GM23338 (cell line): ENCODE measurements at regions not wholly inside any gene's neighbourhood (a gene's known extent, or its start where the extent isn't known, plus 50 kb on each side); places are given as distances from the start of the nearest gene placed in this dataset.

Source experiments
- ATAC-seq: fragments of 200-7000 bp; cut with Tn5 transposase; 3 replicates; pipeline ENCODE4 v1.9.1; 2020
- DNase-seq: peaks from one replicate; pipeline ENCODE4 v3.0.0-alpha.2; 2015; ENCODE audit warnings: low spot score
- H2AFZ ChIP-seq: fragments of 200-600 bp; sonication (generic); 2 replicates; pipeline ENCODE4 v1.8.0; 2016; ENCODE audit warnings: antibody characterized with exemption, mild to moderate bottlenecking, moderate library complexity
- H3F3A ChIP-seq: fragments of 200-600 bp; sonication (generic); replicated peaks from 2 replicates; pipeline ENCODE4 v1.8.0; 2017; ENCODE audit warnings: antibody characterized with exemption, mixed run types, low read depth
- H3K27ac ChIP-seq: fragments of 200-600 bp; sonication (generic); 2 replicates; pipeline ENCODE4 v1.6.1; 2016; ENCODE audit warnings: low read depth
- H3K27me3 ChIP-seq: fragments of 200-600 bp; sonication (generic); 2 replicates; pipeline ENCODE4 v1.8.0; 2016; ENCODE audit warnings: mild to moderate bottlenecking, mixed run types, moderate library complexity; ENCODE audit not compliant: insufficient read depth
- H3K36me3 ChIP-seq: fragments of 200-600 bp; sonication (generic); 2 replicates; pipeline ENCODE4 v1.8.0; 2016; ENCODE audit warnings: mild to moderate bottlenecking; ENCODE audit not compliant: insufficient read depth
- H3K4me1 ChIP-seq: fragments of 200-600 bp; sonication (generic); 2 replicates; pipeline ENCODE4 v1.8.0; 2016; ENCODE audit warnings: mild to moderate bottlenecking, moderate library complexity; ENCODE audit not compliant: insufficient read depth
- H3K4me2 ChIP-seq: fragments of 200-600 bp; sonication (generic); 2 replicates; pipeline ENCODE4 v1.7.1; 2017; ENCODE audit warnings: mixed run types
- H3K4me3 ChIP-seq: fragments of 200-600 bp; sonication (generic); 2 replicates; pipeline ENCODE4 v1.6.1; 2016; ENCODE audit warnings: mixed run types
- H3K79me2 ChIP-seq: fragments of 200-600 bp; sonication (generic); replicated peaks from 2 replicates; pipeline ENCODE4 v1.8.0; 2017; ENCODE audit warnings: mild to moderate bottlenecking; ENCODE audit not compliant: insufficient read depth
- H3K9me2 ChIP-seq: fragments of 200-600 bp; sonication (generic); 2 replicates; pipeline ENCODE4 v1.8.0; 2017; ENCODE audit not compliant: insufficient read depth
- H4K20me1 ChIP-seq: fragments of 200-600 bp; sonication (generic); replicated peaks from 2 replicates; pipeline ENCODE4 v1.8.0; 2017; ENCODE audit warnings: mild to moderate bottlenecking; ENCODE audit not compliant: insufficient read depth
- H3K27ac Mint-ChIP-seq: 2 replicates; pipeline ENCODE4 v1.8.0; 2020; ENCODE audit warnings: inconsistent platforms, mild to moderate bottlenecking, moderate library complexity, mixed read lengths
- H3K27me3 Mint-ChIP-seq: 3 replicates; pipeline ENCODE4 v1.8.0; 2022; ENCODE audit warnings: low read depth, mild to moderate bottlenecking, moderate library complexity, mixed read lengths, inconsistent platforms; ENCODE audit not compliant: insufficient read depth, poor library complexity
- H3K36me3 Mint-ChIP-seq: 3 replicates; pipeline ENCODE4 v1.8.0; 2021; ENCODE audit warnings: low read depth, mild to moderate bottlenecking, inconsistent platforms, moderate library complexity, mixed read lengths
- H3K4me1 Mint-ChIP-seq: 3 replicates; pipeline ENCODE4 v1.8.0; 2020; ENCODE audit warnings: mild to moderate bottlenecking, inconsistent platforms, mixed read lengths
- H3K4me3 Mint-ChIP-seq: 3 replicates; pipeline ENCODE4 v1.8.0; 2021; ENCODE audit warnings: moderate library complexity, mild to moderate bottlenecking, inconsistent platforms, mixed read lengths
- H3K9me3 Mint-ChIP-seq: 3 replicates; pipeline ENCODE4 v1.8.0; 2020; ENCODE audit warnings: moderate library complexity, mild to moderate bottlenecking, inconsistent platforms, mixed read lengths
- CREB1 ChIP-seq: fragments of 250-450 bp; sonication (Bioruptor Pico); IDR thresholded peaks from 2 replicates; pipeline ENCODE4 v1.5.0; 2020; ENCODE audit warnings: low read depth, mild to moderate bottlenecking, moderate library complexity
- EZH2 ChIP-seq: fragments of 200-600 bp; sonication (generic); IDR thresholded peaks from one replicate; pipeline ENCODE4 v1.8.0; 2017; ENCODE audit warnings: antibody characterized with exemption, mild to moderate bottlenecking, low read depth; ENCODE audit not compliant: unreplicated experiment
- EZH2phosphoT487 ChIP-seq: fragments of 200-600 bp; sonication (generic); IDR thresholded peaks from one replicate; pipeline ENCODE4 v1.8.1; 2018; ENCODE audit warnings: antibody characterized with exemption; ENCODE audit not compliant: unreplicated experiment
- JUNB ChIP-seq: IDR thresholded peaks from one replicate; pipeline ENCODE4 v1.6.1; 2016; ENCODE audit warnings: antibody characterized with exemption; ENCODE audit not compliant: unreplicated experiment
- NANOG ChIP-seq: IDR thresholded peaks from 2 replicates; pipeline ENCODE4 v1.6.1; 2016; ENCODE audit warnings: antibody characterized with exemption, borderline replicate concordance
- POLR2AphosphoS5 ChIP-seq: IDR thresholded peaks from 2 replicates; pipeline ENCODE4 v1.6.1; 2016; ENCODE audit warnings: antibody characterized with exemption, low read depth
- STAT1 ChIP-seq: IDR thresholded peaks from one replicate; pipeline ENCODE4 v1.6.1; 2016; ENCODE audit warnings: antibody characterized with exemption; ENCODE audit not compliant: unreplicated experiment
- ZNF114 ChIP-seq: fragments of 250-450 bp; sonication (Bioruptor Pico); IDR thresholded peaks from 2 replicates; pipeline ENCODE4 v1.5.0; 2020; ENCODE audit warnings: mild to moderate bottlenecking, moderate library complexity
- TF ChIP-seq, protein P1 (sequence below): fragments of 250-450 bp; sonication (Bioruptor Pico); IDR thresholded peaks from 2 replicates; pipeline ENCODE4 v1.5.0; 2020; ENCODE audit warnings: mild to moderate bottlenecking, moderate library complexity
- TF ChIP-seq, protein P2 (sequence below), 2 experiments: fragments of 200-600 bp in 1 of 2; sonication (generic) in 1 of 2; conservative IDR thresholded peaks; 2 replicates each; pipeline versions ENCODE4 v1.5.1 to v1.6.1; 2016 to 2017; ENCODE audit warnings: antibody characterized with exemption in 2 of 2, low read depth in 2 of 2, mild to moderate bottlenecking in 2 of 2, moderate library complexity in 1 of 2
- TF ChIP-seq, protein P3 (sequence below): IDR thresholded peaks from one replicate; pipeline ENCODE4 v1.6.1; 2018; ENCODE audit warnings: antibody characterized with exemption; ENCODE audit not compliant: unreplicated experiment
- TF ChIP-seq, protein P4 (sequence below): IDR thresholded peaks from 2 replicates; pipeline ENCODE4 v1.6.1; 2016; ENCODE audit warnings: antibody characterized with exemption

DNA sequence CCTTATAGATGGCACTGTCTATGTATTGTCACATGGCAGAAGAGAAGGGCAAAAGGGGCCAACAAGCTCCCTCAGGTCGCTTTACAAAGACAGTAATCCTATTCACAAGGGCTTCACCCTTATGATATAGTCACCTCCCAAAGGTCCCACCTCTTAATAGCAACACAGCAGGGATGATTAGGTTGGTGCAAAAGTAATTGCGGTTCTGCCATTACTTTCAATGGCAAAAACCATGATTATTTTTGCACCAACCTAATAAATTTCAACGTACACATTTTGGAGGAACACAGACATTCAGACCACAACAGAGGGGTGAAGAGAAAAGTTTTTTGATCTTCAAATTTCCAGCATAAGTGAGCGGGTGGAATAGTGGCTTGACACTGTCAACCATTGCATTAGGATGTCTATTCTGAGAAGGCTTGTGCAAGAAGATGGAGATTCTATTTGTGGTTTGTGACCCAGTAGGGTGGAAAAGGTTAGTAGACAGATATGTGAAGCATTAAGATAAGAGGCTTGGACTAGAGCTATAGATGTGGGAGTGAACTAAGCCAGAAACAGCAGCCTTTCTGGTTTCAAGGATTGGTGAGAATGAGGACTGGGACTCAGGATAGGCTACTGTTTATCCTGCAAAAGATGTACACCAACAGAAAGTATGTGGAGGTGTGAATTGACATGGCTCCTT, 75.5 kb upstream of the CPSF6 start:
- no peaks in the 10 kb centered on the region; the same call in 1 of the 2 replicates for H3F3A ChIP-seq
- no peak overlapping the region for H3K4me3 ChIP-seq
- no peaks in the 10 kb centered on the region for H3K27me3 ChIP-seq
- H3K79me2 ChIP-seq, result no peaks in the 10 kb centered on the region
- no peak for TF ChIP-seq POLR2AphosphoS5
- TF ChIP-seq, protein P1, sequence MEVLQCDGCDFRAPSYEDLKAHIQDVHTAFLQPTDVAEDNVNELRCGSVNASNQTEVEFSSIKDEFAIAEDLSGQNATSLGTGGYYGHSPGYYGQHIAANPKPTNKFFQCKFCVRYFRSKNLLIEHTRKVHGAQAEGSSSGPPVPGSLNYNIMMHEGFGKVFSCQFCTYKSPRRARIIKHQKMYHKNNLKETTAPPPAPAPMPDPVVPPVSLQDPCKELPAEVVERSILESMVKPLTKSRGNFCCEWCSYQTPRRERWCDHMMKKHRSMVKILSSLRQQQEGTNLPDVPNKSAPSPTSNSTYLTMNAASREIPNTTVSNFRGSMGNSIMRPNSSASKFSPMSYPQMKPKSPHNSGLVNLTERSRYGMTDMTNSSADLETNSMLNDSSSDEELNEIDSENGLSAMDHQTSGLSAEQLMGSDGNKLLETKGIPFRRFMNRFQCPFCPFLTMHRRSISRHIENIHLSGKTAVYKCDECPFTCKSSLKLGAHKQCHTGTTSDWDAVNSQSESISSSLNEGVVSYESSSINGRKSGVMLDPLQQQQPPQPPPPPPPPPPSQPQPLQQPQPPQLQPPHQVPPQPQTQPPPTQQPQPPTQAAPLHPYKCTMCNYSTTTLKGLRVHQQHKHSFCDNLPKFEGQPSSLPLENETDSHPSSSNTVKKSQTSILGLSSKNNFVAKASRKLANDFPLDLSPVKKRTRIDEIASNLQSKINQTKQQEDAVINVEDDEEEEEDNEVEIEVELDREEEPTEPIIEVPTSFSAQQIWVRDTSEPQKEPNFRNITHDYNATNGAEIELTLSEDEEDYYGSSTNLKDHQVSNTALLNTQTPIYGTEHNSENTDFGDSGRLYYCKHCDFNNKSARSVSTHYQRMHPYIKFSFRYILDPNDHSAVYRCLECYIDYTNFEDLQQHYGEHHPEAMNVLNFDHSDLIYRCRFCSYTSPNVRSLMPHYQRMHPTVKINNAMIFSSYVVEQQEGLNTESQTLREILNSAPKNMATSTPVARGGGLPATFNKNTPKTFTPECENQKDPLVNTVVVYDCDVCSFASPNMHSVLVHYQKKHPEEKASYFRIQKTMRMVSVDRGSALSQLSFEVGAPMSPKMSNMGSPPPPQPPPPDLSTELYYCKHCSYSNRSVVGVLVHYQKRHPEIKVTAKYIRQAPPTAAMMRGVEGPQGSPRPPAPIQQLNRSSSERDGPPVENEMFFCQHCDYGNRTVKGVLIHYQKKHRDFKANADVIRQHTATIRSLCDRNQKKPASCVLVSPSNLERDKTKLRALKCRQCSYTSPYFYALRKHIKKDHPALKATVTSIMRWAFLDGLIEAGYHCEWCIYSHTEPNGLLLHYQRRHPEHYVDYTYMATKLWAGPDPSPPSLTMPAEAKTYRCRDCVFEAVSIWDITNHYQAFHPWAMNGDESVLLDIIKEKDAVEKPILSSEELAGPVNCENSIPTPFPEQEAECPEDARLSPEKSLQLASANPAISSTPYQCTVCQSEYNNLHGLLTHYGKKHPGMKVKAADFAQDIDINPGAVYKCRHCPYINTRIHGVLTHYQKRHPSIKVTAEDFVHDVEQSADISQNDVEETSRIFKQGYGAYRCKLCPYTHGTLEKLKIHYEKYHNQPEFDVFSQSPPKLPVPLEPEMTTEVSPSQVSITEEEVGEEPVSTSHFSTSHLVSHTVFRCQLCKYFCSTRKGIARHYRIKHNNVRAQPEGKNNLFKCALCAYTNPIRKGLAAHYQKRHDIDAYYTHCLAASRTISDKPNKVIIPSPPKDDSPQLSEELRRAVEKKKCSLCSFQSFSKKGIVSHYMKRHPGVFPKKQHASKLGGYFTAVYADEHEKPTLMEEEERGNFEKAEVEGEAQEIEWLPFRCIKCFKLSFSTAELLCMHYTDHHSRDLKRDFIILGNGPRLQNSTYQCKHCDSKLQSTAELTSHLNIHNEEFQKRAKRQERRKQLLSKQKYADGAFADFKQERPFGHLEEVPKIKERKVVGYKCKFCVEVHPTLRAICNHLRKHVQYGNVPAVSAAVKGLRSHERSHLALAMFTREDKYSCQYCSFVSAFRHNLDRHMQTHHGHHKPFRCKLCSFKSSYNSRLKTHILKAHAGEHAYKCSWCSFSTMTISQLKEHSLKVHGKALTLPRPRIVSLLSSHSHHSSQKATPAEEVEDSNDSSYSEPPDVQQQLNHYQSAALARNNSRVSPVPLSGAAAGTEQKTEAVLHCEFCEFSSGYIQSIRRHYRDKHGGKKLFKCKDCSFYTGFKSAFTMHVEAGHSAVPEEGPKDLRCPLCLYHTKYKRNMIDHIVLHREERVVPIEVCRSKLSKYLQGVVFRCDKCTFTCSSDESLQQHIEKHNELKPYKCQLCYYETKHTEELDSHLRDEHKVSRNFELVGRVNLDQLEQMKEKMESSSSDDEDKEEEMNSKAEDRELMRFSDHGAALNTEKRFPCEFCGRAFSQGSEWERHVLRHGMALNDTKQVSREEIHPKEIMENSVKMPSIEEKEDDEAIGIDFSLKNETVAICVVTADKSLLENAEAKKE (CRISPR knock-in tag), result no peak
- TF ChIP-seq ZNF114, result no peak
- no peak for TF ChIP-seq EZH2
- TF ChIP-seq CREB1 (CRISPR knock-in tag), result no peak
- TF ChIP-seq, protein P2, sequence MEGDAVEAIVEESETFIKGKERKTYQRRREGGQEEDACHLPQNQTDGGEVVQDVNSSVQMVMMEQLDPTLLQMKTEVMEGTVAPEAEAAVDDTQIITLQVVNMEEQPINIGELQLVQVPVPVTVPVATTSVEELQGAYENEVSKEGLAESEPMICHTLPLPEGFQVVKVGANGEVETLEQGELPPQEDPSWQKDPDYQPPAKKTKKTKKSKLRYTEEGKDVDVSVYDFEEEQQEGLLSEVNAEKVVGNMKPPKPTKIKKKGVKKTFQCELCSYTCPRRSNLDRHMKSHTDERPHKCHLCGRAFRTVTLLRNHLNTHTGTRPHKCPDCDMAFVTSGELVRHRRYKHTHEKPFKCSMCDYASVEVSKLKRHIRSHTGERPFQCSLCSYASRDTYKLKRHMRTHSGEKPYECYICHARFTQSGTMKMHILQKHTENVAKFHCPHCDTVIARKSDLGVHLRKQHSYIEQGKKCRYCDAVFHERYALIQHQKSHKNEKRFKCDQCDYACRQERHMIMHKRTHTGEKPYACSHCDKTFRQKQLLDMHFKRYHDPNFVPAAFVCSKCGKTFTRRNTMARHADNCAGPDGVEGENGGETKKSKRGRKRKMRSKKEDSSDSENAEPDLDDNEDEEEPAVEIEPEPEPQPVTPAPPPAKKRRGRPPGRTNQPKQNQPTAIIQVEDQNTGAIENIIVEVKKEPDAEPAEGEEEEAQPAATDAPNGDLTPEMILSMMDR (conservative IDR thresholded peaks at IDR 0.05; ENCODE audit: low read depth in 2 of 2), result no peak
- no peak for TF ChIP-seq JUNB
- TF ChIP-seq EZH2phosphoT487, result no peak
- TF ChIP-seq STAT1, result no peak
- TF ChIP-seq, protein P3, sequence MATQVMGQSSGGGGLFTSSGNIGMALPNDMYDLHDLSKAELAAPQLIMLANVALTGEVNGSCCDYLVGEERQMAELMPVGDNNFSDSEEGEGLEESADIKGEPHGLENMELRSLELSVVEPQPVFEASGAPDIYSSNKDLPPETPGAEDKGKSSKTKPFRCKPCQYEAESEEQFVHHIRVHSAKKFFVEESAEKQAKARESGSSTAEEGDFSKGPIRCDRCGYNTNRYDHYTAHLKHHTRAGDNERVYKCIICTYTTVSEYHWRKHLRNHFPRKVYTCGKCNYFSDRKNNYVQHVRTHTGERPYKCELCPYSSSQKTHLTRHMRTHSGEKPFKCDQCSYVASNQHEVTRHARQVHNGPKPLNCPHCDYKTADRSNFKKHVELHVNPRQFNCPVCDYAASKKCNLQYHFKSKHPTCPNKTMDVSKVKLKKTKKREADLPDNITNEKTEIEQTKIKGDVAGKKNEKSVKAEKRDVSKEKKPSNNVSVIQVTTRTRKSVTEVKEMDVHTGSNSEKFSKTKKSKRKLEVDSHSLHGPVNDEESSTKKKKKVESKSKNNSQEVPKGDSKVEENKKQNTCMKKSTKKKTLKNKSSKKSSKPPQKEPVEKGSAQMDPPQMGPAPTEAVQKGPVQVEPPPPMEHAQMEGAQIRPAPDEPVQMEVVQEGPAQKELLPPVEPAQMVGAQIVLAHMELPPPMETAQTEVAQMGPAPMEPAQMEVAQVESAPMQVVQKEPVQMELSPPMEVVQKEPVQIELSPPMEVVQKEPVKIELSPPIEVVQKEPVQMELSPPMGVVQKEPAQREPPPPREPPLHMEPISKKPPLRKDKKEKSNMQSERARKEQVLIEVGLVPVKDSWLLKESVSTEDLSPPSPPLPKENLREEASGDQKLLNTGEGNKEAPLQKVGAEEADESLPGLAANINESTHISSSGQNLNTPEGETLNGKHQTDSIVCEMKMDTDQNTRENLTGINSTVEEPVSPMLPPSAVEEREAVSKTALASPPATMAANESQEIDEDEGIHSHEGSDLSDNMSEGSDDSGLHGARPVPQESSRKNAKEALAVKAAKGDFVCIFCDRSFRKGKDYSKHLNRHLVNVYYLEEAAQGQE, result no peak
- no peak for TF ChIP-seq NANOG
- TF ChIP-seq, protein P4, sequence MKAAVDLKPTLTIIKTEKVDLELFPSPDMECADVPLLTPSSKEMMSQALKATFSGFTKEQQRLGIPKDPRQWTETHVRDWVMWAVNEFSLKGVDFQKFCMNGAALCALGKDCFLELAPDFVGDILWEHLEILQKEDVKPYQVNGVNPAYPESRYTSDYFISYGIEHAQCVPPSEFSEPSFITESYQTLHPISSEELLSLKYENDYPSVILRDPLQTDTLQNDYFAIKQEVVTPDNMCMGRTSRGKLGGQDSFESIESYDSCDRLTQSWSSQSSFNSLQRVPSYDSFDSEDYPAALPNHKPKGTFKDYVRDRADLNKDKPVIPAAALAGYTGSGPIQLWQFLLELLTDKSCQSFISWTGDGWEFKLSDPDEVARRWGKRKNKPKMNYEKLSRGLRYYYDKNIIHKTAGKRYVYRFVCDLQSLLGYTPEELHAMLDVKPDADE, result no peak
- H3K27ac Mint-ChIP-seq, result no peak overlapping the region
- no peak overlapping the region for H3K27ac ChIP-seq
- DNase-seq, result no peak
- no peak overlapping the region for H2AFZ ChIP-seq
- no peaks in the 10 kb centered on the region for H3K9me2 ChIP-seq
- H3K36me3 Mint-ChIP-seq, result no peaks in the 10 kb centered on the region
- H3K36me3 ChIP-seq, result no peaks in the 10 kb centered on the region
- H3K4me2 ChIP-seq, result no peak overlapping the region
- peaks cover 5% of the 10 kb centered on the region for H3K27me3 Mint-ChIP-seq
- H3K4me3 Mint-ChIP-seq, result no peak overlapping the region
- peaks cover 28% of the 10 kb centered on the region for H3K4me1 ChIP-seq
- H4K20me1 ChIP-seq, result no peaks in the 10 kb centered on the region
- no peaks in the 10 kb centered on the region for H3K9me3 Mint-ChIP-seq
- peaks cover 18% of the 10 kb centered on the region for H3K4me1 Mint-ChIP-seq
- ATAC-seq, result no peak
